IPS-18c (cell line): ENCODE measurements at regions not wholly inside any gene's neighbourhood (a gene's known extent, or its start where the extent isn't known, plus 50 kb on each side); places are given as distances from the start of the nearest gene placed in this dataset.

Experiments used
- H3K4me3 ChIP-seq: 2 replicates; pipeline ENCODE4 v1.7.0; 2013; ENCODE audit warnings: low read depth, mild to moderate bottlenecking, low read length, moderate library complexity; ENCODE audit not compliant: insufficient read depth
- H3K9me3 ChIP-seq: one replicate; pipeline ENCODE4 v1.6.1; 2013; ENCODE audit warnings: mild to moderate bottlenecking, low read length, moderate library complexity; ENCODE audit not compliant: control insufficient read depth, insufficient read depth

GRCh38 chr20:10761786-10762185 lies 88.0 kb upstream of the JAG1 start:
- no peaks in the 10 kb centered on the region for H3K9me3 ChIP-seq
- H3K4me3 ChIP-seq, result no peak overlapping the region

- Histone ChIP-seq H3K9me3 (no peaks in the 10 kb centered on the region), H3K4me3 (no peak overlapping the region)
Observed at GRCh38 chr20:10762216-10762615, 88.4 kb upstream of the JAG1 start.

- no peaks in the 10 kb centered on the region for H3K9me3 ChIP-seq
- H3K4me3 ChIP-seq, result no peak overlapping the region
Observed at GRCh38 chr20:10763112-10763511, 89.3 kb upstream of the JAG1 start.

- no peak overlapping the region for H3K4me3 ChIP-seq
- no peaks in the 10 kb centered on the region for H3K9me3 ChIP-seq
Observed at GRCh38 chr20:10769700-10770099, 95.9 kb upstream of the JAG1 start.

GRCh38 chr20:10770753-10771152 lies 97.0 kb upstream of the JAG1 start:
- Histone ChIP-seq H3K9me3 (no peaks in the 10 kb centered on the region), H3K4me3 (no peak overlapping the region)

GRCh38 chr20:10771435-10772140 lies 97.8 kb upstream of the JAG1 start:
- Histone ChIP-seq H3K4me3 (no peak overlapping the region), H3K9me3 (no peaks in the 10 kb centered on the region)

- no peaks in the 10 kb centered on the region for H3K9me3 ChIP-seq
- H3K4me3 ChIP-seq, result no peak overlapping the region
Observed at GRCh38 chr20:10774357-10774943, 100.7 kb upstream of the JAG1 start.

GRCh38 chr20:10777710-10778109 lies 103.9 kb upstream of the JAG1 start:
- no peaks in the 10 kb centered on the region for H3K9me3 ChIP-seq
- H3K4me3 ChIP-seq, result no peak overlapping the region

- Histone ChIP-seq H3K9me3 (no peaks in the 10 kb centered on the region), H3K4me3 (no peak overlapping the region)
Observed at GRCh38 chr20:10779911-10780310, 106.1 kb upstream of the JAG1 start.

GRCh38 chr20:10780901-10781300 lies 107.1 kb upstream of the JAG1 start:
- Histone ChIP-seq H3K9me3 (no peaks in the 10 kb centered on the region), H3K4me3 (no peak overlapping the region)

- no peak overlapping the region for H3K4me3 ChIP-seq
- no peaks in the 10 kb centered on the region for H3K9me3 ChIP-seq
Observed at GRCh38 chr20:10781526-10781925, 107.7 kb upstream of the JAG1 start.

- Histone ChIP-seq H3K4me3 (no peak overlapping the region), H3K9me3 (no peaks in the 10 kb centered on the region)
Observed at GRCh38 chr20:10783707-10784553, 110.1 kb upstream of the JAG1 start.

GRCh38 chr20:10784554-10785183 lies 110.9 kb upstream of the JAG1 start:
- H3K4me3 ChIP-seq, result no peak overlapping the region
- no peaks in the 10 kb centered on the region for H3K9me3 ChIP-seq

- Histone ChIP-seq H3K4me3 (no peak overlapping the region), H3K9me3 (no peaks in the 10 kb centered on the region)
Observed at GRCh38 chr20:10786678-10787077, 112.9 kb upstream of the JAG1 start.

- Histone ChIP-seq H3K9me3 (no peaks in the 10 kb centered on the region), H3K4me3 (no peak overlapping the region)
Observed at GRCh38 chr20:10788055-10788454, 114.3 kb upstream of the JAG1 start.

GRCh38 chr20:10788877-10789276 lies 115.1 kb upstream of the JAG1 start:
- no peaks in the 10 kb centered on the region for H3K9me3 ChIP-seq
- no peak overlapping the region for H3K4me3 ChIP-seq

GRCh38 chr20:10789386-10789785 lies 115.6 kb upstream of the JAG1 start:
- H3K4me3 ChIP-seq, result no peak overlapping the region

GRCh38 chr20:10790013-10790412 lies 116.2 kb upstream of the JAG1 start:
- Histone ChIP-seq H3K4me3 (no peak overlapping the region), H3K9me3 (no peaks in the 10 kb centered on the region)

More at GRCh38 chr20:10789386-10789785, 115.6 kb upstream of the JAG1 start:
- no peaks in the 10 kb centered on the region for H3K9me3 ChIP-seq
